GM18498 (cell line): ENCODE measurements at regions not wholly inside any gene's neighbourhood (a gene's known extent, or its start where the extent isn't known, plus 50 kb on each side); places are given as distances from the start of the nearest gene placed in this dataset.
"Not testable (repeated sequence)": the region's sequence is repeated elsewhere in the genome, so short reads cannot be mapped to it uniquely, and the experiment has no call there.

Source experiments
- ATAC-seq: cut with Tn5 transposase; IDR thresholded peaks from one replicate; pipeline ENCODE4 v1.9.1; 2021; ENCODE audit warnings: mild to moderate bottlenecking, moderate library complexity; ENCODE audit not compliant: unreplicated experiment

GRCh38 chr19:28609091-28609755, 603.7 kb downstream of the UQCRFS1 start:
- no peak for ATAC-seq

DNA sequence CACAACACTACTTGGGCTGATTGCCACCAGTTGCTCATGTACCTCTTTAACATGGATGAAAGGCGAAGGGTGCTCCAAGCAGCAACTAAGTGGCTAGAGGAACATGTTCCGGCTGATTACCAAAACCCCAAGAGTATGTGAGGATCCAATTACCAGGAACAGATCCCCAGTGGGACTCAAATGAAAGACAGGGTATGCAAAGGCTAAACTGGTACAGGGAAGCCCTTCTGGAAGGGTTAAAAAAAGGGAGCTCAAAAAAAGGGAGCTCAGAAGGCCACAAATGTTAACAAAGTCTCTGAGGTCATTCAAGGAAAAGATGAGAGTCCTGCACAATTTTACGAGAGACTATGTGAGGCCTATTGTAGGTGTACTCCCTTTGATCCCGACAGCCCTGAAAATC, 604.7 kb downstream of the UQCRFS1 start:
- no peak for ATAC-seq

DNA sequence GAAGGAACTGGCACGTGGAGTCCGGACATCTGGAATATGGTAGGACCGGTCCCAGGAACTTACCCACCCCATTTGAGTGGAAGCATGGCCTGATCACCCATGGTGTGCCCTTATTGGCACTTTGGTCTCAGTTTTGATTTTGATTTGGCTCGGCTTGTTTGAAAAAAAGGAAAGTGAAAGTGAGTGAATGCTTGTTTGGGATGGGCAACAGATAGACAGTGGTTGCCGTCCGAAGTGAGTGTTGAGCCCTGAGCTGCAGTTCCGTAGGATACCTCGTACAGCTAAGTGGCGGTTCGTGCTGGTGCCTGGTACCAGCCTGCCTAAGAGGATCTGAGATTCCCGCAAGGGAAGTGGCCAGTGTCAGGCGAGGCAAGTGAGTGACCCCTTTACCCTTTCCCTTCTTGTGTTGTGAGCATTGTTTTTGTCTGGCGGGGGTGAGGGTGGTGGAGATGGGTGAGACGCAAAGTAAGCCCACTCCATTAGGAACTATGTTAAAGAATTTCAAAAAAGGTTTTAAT, 605.8 kb downstream of the UQCRFS1 start:
- no peak for ATAC-seq

DNA sequence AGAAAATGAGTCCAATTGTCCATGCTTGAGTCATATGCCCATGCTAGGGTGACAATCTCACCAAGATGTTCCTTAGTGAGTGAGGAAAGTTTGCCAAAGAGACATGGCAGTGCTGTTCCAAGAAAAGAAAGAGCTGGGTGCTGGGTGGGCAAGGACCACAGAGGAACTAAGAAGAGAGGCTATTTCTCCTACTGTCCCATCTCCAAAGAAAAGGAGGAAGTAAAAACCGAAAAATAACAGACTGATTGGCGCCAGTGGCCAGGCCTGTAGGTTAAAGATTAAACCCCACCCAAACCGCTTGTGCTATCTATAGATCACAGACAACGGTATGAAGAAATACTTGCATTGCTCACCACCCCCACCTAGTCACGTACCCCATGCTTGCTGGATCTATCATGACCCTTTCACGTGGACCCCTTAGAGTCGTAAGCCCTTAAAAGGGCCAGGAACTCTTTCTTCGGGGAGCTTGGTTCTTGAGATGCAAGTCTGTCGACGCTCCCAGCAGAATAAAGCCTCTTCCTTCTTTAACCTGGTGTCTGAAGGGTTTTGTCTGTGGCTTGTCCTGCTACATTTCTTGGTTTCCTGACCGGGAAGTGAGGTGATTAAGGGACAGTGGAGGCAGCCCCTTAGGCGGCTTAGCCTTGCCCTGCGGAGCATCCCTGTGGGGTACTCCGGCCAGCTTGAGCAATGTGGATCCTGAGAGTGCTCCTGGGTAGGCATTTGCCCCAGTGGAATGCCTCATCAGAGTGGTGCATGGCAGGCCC, 606.5 kb downstream of the UQCRFS1 start:
- ATAC-seq: no peak

GRCh38 chr19:28605501-28606268, 607.3 kb downstream of the UQCRFS1 start:
- ATAC-seq: no peak

GRCh38 chr19:28603453-28603852, 609.5 kb downstream of the UQCRFS1 start:
- ATAC-seq: no peak

- no peak for ATAC-seq
These were observed 610.2 kb downstream of the UQCRFS1 start for GRCh38 chr19:28602675-28603298.

DNA sequence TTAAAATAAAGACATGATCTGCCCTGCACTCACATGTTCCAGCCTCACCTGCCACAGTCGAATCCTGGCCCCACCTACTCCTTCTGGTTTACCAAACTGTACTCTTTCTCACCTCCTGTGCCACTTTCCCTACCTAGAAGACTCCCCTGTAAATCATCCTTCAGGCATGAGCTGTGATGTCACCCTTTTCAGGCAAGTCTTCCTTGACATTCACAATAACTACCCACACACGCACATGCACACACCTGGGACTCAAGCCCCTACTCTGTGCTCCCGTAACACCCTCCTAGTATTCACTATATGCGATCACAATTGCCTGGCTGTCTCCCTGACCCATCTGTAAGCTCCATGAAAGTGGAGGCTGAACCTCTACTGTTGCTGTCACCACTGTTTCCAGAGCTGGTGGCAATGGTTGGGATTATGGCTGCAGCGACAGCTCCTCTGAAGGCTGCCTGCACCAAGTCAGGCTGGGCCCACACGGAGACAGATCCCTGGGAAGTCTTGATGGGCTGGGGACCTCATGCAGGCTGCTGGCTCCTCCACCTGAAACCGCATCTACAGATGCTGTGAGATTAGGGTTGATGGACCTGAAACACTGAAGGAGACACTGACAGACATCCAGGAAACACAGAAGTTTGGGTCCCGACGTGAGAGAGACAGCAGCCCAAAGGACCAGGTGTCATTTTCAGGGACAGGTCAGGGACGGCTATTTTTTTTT, 611.1 kb downstream of the UQCRFS1 start:
- no peak for ATAC-seq

- ATAC-seq: no peak
These were observed 614.1 kb downstream of the UQCRFS1 start for GRCh38 chr19:28598861-28599260.

DNA sequence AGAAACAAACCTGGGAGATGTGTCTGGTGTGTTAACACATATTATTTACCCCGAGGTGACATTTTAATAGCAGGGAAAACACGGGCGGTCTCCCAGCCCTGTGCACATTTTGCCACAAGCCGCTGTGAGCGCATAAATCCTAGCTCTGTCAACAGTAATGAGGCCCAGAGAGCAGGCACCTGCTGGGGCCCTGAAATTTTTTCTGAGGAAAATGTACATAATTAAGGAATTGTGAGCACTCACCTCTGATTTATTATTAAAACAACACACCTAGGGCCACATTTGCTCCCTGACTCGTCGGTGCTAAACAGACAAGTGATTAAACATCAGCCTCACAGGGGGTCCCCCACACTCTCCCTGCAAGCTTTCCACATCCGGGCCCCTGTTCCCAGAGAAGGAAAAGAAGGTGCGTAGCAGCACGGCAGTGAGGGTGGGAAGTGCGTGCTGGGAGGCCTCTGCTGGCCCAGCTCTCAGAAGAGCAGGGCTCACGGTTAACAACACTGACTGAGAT, 616.3 kb downstream of the UQCRFS1 start:
- ATAC-seq: no peak

GRCh38 chr19:28595722-28596480, 617.0 kb downstream of the UQCRFS1 start:
- ATAC-seq: no peak

DNA sequence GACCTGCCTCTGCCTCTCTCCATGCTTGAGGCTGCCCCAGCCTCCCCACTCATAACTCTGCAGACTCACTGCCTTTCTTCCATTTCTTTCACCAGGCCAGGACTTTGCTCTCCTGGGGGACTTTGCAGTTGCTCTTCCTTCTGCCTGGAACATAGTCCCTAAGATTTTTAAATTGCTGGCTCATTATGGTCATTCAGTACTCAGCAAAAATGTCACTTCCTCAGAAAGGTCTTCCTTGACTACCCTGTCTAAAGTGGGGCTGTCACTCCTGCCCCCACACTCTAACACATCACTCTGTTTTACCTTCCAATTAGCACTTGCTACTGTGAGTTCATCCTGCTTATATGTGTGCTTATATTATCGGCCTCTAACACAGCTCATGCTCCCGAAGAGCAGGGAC, 618.2 kb downstream of the UQCRFS1 start:
- no peak for ATAC-seq

DNA sequence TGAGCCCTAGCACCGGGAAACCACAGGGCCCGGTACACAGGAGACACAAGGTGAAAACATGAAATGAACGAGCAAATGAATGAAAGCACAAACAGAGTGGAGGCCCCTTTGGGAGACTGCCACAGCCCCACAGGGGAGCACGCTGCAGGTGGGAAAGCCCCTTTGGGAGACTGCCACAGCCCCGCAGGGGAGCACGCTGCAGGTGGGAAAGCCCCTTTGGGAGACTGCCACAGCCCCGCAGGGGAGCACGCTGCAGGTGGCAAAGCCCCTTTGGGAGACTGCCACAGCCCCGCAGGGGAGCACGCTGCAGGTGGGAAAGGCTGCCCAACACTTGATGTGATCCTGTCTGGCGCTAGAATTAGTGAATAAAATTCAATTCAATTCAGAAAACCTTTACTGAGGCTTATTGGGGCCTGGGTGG, 623.0 kb downstream of the UQCRFS1 start:
- not testable (repeated sequence) for ATAC-seq

DNA sequence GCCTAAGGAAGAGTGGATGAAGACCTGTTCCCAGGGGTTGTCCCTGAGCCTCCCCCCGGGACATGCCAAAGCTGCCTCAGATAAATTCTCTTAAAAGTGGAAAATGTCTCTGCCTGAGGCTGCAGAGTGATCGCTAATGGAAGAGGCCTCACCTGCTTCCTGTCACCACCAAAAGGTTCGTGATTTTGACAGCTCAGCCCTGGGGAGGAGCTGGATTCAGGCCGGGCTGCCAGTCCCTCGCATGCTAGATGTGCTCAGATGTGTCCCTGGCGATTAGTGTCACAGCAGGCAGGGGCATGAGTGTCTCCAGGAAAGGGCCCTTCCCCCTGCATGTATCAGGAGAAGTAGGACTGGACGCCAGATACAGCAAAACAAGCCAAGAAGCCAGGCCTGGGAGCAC, 626.5 kb downstream of the UQCRFS1 start:
- no peak for ATAC-seq

DNA sequence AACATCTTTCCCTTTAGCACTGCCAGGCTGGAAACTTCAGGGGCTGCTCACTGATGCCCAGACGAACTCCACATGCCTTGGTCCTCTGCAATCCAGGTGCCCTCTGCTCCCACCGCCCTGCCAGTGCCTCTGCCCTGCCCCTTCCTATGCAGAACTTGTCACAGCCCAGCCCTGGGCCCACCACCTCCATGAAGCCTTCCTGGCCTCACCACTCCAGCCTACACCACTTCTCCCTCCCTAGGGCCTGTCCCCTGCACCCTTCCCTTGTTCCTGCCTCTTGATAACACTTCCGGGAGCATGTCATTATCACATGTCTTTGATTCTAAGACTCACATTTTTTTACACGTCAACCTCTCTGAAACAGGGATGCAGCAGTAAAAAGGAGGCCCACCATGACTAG, 627.2 kb downstream of the UQCRFS1 start:
- no peak for ATAC-seq

DNA sequence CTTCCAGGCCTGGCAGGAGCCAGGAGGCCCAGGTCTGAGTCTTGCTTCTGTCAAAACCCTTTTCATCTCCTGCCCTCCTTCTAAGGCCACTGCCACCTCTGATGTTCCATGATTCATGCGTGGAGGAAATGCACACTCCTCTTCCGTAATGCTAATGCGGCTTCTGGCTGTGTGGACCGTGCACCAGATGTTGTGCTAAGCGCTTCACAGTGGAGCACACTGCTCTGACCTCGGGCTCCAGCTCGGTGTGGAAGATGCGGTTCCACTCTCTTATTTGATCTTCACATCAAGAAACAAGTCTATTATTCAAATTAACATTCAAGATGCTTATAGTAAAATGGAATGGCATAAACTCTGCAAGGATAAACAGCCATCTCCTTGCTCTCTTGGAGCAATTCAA, 629.2 kb downstream of the UQCRFS1 start:
- ATAC-seq: no peak

DNA sequence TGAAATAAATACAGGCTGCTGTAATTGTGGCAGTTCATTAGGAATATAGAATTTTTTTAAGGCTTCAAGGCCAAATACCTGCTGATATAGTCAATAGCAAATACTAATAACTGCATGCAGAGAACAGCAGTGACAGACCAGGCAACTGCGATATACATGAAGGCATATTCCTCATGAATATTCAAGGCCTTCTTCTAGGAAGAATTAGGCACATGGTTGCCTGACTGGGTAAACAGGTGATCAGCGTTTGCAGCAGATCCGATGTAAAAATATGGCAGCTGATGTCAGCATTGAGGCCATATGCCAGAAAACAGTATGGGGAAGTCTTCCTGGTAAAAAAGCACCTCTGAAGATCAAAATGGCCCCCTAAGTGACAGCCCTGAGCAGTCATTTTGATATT, 629.7 kb downstream of the UQCRFS1 start:
- ATAC-seq: no peak

- no peak for ATAC-seq
These were observed 630.2 kb downstream of the UQCRFS1 start for GRCh38 chr19:28582796-28583195.

- ATAC-seq: no peak
These were observed 630.6 kb downstream of the UQCRFS1 start for GRCh38 chr19:28582344-28582743.

GRCh38 chr19:28581468-28581770, 631.5 kb downstream of the UQCRFS1 start:
- no peak for ATAC-seq
